NCI-H460 (cell line): ENCODE measurements at regions not wholly inside any gene's neighbourhood (a gene's known extent, or its start where the extent isn't known, plus 50 kb on each side); places are given as distances from the start of the nearest gene placed in this dataset.

Experiments used
- DNase-seq: peaks from one replicate; pipeline ENCODE4 v3.0.0-alpha.2; 2016; ENCODE audit warnings: low read depth; ENCODE audit errors: extremely low read depth

GRCh38 chr5:168156170-168156569 is 135.3 kb upstream of the WWC1 start:
- no peak for DNase-seq

DNA sequence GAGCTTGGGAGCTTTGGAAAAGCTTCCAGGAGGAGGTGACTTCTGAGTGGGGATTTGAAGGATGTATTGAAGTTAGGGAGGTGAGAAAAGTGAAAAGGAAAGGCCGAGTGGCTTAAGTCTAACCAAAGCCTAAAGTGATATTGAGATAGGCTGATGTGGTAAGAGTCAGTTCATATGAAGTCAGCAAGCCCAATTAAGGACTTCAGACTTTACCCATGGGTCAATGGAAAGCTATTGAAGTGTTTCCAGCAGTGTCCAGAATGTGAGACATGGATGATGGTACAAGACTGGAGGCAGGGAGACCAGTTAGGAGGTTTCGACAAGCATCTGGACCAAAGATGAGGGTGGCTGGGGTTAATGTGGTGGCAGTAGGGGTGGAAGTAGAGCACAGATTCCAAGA is 134.3 kb upstream of the WWC1 start:
- DNase-seq = no peak

DNA sequence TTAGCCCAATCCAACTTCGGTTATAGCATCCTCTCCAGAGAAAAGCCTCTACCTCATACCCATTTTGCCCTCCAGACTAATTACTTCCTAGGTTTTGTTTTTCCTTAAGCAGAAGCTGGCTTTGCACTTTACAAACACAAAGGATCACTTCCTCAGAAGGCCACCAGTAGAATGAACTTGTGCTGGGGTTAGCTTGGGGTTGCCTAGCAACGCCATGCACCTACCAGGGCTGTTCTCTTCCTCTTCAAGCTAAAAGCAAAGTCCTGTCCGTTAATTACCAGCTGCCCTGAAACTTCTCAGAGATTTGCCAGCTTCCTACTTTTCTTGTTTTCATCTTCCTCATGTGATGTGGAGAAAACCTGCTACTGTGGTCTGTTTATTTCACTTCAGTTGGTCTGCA is 132.0 kb upstream of the WWC1 start:
- no peak for DNase-seq

GRCh38 chr5:168162464-168162863 is 129.0 kb upstream of the WWC1 start:
- no peak for DNase-seq

GRCh38 chr5:168163966-168164365 is 127.5 kb upstream of the WWC1 start:
- DNase-seq = no peak

GRCh38 chr5:168165221-168165914 is 126.1 kb upstream of the WWC1 start:
- DNase-seq = no peak

- DNase-seq = no peak
Measured at GRCh38 chr5:168165977-168166376, 125.5 kb upstream of the WWC1 start.

GRCh38 chr5:168167338-168167737 is 124.1 kb upstream of the WWC1 start:
- no peak for DNase-seq

DNA sequence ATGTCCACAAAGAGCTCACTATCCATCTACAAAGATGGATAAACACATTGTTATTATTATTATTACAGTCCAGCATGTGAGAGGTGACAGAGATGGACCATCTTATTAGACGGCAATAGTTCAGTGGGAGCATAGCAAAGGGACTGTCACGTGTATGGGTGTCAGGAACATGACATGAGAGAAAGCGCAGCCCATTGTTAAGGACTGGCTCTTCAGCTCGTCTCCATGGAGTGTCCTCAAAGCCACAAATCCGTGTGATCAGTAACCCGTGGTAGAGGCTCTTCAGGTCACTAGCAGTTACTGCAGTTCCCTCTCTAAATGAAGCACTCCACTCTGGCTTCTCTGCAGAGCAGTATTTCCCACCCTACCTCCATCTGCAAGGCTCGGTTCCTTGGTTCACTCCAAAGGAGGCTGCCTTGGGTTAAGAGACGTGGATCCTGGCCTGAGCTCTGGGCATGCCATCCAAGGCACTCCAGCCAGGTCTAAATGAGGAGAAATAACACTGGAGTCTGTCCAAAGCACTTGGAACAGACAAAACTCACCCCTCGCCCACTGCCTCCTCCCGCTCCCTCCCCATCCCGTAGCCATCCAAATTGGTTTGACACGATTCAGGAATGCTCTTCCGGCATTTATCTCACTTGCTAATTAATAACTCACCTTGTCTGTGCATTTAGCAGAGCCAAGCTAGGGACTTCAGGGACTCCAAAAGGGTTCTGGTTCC is 122.3 kb upstream of the WWC1 start:
- no peak for DNase-seq

GRCh38 chr5:168169791-168170190 is 121.7 kb upstream of the WWC1 start:
- DNase-seq = no peak

DNA sequence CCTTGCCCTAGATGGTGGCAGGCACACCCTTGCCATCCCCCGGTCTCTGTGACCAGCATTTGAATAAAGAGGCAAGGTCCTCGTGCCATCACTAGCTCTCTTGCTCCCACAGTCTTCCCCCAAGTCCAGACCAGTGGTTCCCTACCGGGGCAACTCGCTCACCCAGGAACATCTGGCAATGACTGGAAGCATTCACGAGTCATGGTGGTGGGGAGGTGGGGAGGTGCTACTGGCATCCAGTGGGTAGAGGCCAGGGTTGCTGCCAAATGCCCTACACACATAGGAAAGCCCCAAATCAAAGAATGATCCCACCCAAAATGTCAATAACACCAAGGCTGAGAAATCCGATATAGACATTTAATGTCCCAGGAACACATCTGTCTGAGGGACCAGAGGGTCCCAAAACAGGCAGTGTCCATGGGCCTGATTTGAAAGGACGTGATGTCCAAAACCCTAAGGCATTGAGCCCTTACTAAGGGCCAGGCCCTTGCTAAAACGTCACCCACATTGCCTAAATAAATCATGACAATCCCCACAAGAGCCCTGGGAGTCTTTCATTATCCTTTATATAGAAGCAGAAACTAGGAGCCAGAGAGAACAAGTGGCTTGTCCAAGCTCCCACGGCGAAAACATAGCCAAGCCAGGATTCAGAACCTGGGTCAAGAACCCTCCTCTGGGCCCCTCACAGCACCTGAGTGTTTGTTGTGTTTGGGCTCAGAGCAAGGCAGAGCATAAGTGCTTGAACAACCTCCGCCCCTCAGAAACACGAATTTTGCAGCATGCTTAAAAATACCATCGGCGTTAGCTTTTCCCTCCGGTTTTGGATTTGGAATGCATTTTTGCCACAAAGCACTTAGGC is 119.3 kb upstream of the WWC1 start:
- no peak for DNase-seq

DNA sequence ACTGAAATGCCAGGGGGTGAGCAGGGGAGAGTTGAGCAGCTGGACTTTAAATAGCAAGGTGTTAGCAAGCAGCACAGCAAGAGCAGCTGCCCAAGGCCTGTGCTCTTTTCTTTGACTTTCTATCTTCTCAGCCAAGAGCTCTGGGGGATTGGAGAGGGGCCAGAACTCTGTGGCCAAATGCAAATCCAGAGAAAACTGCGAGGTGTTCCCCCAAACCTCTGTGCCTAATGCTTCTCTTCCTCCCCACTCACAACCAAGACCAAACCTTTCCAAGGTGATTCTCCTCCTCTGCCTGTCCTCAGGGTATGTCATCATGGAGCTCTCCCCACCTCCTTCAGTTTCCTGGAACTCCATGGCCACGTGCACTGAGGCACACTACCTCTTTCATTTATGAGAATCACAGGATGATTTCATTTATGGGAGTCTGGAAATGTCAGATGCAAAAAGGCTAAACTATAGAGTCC is 118.7 kb upstream of the WWC1 start:
- no peak for DNase-seq

DNA sequence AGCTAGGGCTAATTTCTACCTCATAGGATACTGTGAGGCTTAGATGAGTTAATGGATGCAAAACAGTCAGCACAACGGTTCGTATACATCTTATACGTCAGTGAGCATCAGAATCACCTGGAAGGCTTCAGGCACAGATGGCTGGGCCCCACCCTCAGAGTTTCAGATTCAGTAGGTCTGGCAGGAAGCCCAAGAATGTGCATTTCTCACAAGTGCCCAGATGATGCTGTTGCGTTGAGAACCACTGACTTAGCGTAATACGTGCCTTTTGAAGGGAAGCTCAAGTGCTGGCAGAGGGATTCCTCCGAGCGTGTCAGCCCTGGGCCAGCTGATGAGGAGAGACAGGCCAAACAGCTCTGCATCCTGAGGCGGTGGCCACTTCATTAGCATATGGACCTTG is 117.1 kb upstream of the WWC1 start:
- DNase-seq = no peak

DNA sequence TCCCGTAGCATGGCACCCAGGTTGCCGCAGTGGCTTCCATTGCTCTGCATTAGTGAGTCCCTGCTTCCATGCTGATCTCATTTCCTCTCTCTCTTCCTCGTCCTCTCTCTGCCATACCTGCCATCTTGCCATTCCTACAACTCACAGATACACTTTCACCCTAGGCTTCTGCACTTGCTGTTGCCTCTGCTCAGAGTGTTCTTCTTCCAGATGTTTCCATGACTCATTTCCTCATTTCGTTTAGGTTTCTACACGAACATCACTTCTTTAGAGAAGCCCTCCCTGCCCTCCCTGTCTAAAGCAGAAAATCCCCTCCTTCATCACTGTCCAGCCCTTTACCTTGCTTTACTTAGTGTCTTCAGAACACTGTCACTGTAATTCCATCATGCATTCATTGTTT is 115.2 kb upstream of the WWC1 start:
- DNase-seq = no peak

GRCh38 chr5:168176941-168177340 is 114.5 kb upstream of the WWC1 start:
- DNase-seq = no peak

GRCh38 chr5:168177831-168178450 is 113.5 kb upstream of the WWC1 start:
- no peak for DNase-seq

- DNase-seq = no peak
Measured at GRCh38 chr5:168179192-168179593, 112.3 kb upstream of the WWC1 start.

- DNase-seq = no peak
Measured at GRCh38 chr5:168182269-168182668, 109.2 kb upstream of the WWC1 start.

GRCh38 chr5:168184103-168184502 is 107.3 kb upstream of the WWC1 start:
- DNase-seq = no peak

- no peak for DNase-seq
Measured at GRCh38 chr5:168186289-168187074, 105.0 kb upstream of the WWC1 start.
